ENCODE measurements at regions not wholly inside any gene's neighbourhood (a gene's known extent, or its start where the extent isn't known, plus 50 kb on each side); places are given as distances from the start of the nearest gene placed in this dataset.
"Not testable (repeated sequence)": the region's sequence is repeated elsewhere in the genome, so short reads cannot be mapped to it uniquely, and the experiment has no call there.

GRCh38 chr2:198604599-198604998 lies 800.2 kb downstream of the PLCL1 start:
- DNase-seq: no peak

- DNase-seq: not testable (repeated sequence)
Observed at GRCh38 chr2:198602986-198603385, 798.6 kb downstream of the PLCL1 start.

GRCh38 chr2:198597648-198598047 lies 793.3 kb downstream of the PLCL1 start:
- DNase-seq: no peak

GRCh38 chr2:198596985-198597384 lies 792.6 kb downstream of the PLCL1 start:
- DNase-seq: no peak

- DNase-seq: no peak
Observed at GRCh38 chr2:198595721-198596120, 791.3 kb downstream of the PLCL1 start.

GRCh38 chr2:198591586-198591985 lies 787.2 kb downstream of the PLCL1 start:
- DNase-seq: no peak

GRCh38 chr2:198587741-198588140 lies 783.3 kb downstream of the PLCL1 start:
- DNase-seq: no peak

GRCh38 chr2:198587240-198587639 lies 782.8 kb downstream of the PLCL1 start:
- DNase-seq: no peak

- no peak for DNase-seq
Observed at GRCh38 chr2:198571393-198571792, 767.0 kb downstream of the PLCL1 start.

GRCh38 chr2:198558176-198558575 lies 753.8 kb downstream of the PLCL1 start:
- DNase-seq: no peak

- no peak for DNase-seq
Observed at GRCh38 chr2:198546122-198546521, 741.7 kb downstream of the PLCL1 start.

- no peak for DNase-seq
Observed at GRCh38 chr2:198545411-198545810, 741.0 kb downstream of the PLCL1 start.

- no peak for DNase-seq
Observed at GRCh38 chr2:198544461-198544860, 740.1 kb downstream of the PLCL1 start.

- DNase-seq: no peak
Observed at GRCh38 chr2:198534756-198535155, 730.4 kb downstream of the PLCL1 start.

GRCh38 chr2:198525211-198525969 lies 721.0 kb downstream of the PLCL1 start:
- DNase-seq: no peak

- DNase-seq: no peak
Observed at GRCh38 chr2:198523710-198524109, 719.3 kb downstream of the PLCL1 start.

GRCh38 chr2:198518935-198519334 lies 714.5 kb downstream of the PLCL1 start:
- DNase-seq: no peak

- no peak for DNase-seq
Observed at GRCh38 chr2:198517976-198518375, 713.6 kb downstream of the PLCL1 start.

GRCh38 chr2:198508610-198509009 lies 704.2 kb downstream of the PLCL1 start:
- DNase-seq: not testable (repeated sequence)

- no peak for DNase-seq
Observed at GRCh38 chr2:198499539-198499938, 695.1 kb downstream of the PLCL1 start.

GRCh38 chr2:198498516-198498915 lies 694.1 kb downstream of the PLCL1 start:
- no peak for DNase-seq

- DNase-seq: no peak
Observed at GRCh38 chr2:198498048-198498447, 693.7 kb downstream of the PLCL1 start.

- no peak for DNase-seq
Observed at GRCh38 chr2:198494931-198495330, 690.5 kb downstream of the PLCL1 start.

- no peak for DNase-seq
Observed at GRCh38 chr2:198490748-198491147, 686.4 kb downstream of the PLCL1 start.

- no peak for DNase-seq
Observed at GRCh38 chr2:198488964-198489363, 684.6 kb downstream of the PLCL1 start.
